Breast epithelium (tissue), 4 donors: ENCODE measurements at regions not wholly inside any gene's neighbourhood (a gene's known extent, or its start where the extent isn't known, plus 50 kb on each side); places are given as distances from the start of the nearest gene placed in this dataset.

ENCODE experiments used
- DNase-seq, 2 donors: peaks; one replicate each; pipeline ENCODE4 v3.0.0-alpha.2; 2019; ENCODE audit warnings: low spot score in 2 of 2
- H3K27ac ChIP-seq, 2 donors: fragments of 200-600 bp; sonication (generic) in 1 of 2; one replicate each; pipeline ENCODE4 v1.5.1; 2016 to 2019; ENCODE audit warnings: mild to moderate bottlenecking in 1 of 2
- H3K27me3 ChIP-seq, 2 donors: fragments of 200-600 bp; sonication (generic) in 1 of 2; one replicate each; pipeline versions ENCODE4 v1.5.1 to v1.6.0; 2017 to 2019; ENCODE audit warnings: control low read depth in 1 of 2, mild to moderate bottlenecking in 1 of 2
- H3K36me3 ChIP-seq: fragments of 200-600 bp; one replicate; pipeline ENCODE4 v1.5.1; 2019
- H3K4me1 ChIP-seq, 2 donors: fragments of 200-600 bp; sonication (generic); one replicate each; pipeline ENCODE4 v1.5.1; 2016 to 2019; ENCODE audit warnings: control low read depth in 1 of 2
- H3K4me3 ChIP-seq, 3 donors: fragments of 200-600 bp; sonication (generic); 1 replicate in 2 of 3; 2 replicates in 1 of 3; pipeline ENCODE4 v1.5.1; 2016 to 2019; ENCODE audit warnings: mild to moderate bottlenecking in 3 of 3, moderate library complexity in 2 of 3
- H3K9me3 ChIP-seq, 2 donors: fragments of 200-600 bp; sonication (generic) in 1 of 2; one replicate each; pipeline ENCODE4 v1.5.1; 2016 to 2019; ENCODE audit warnings: control low read depth in 1 of 2
- CTCF ChIP-seq, 3 donors: fragments of 450-650 bp; IDR thresholded peaks; one replicate each; pipeline ENCODE4 v1.5.1; 2016 to 2017; ENCODE audit warnings: antibody characterized with exemption in 3 of 3, mild to moderate bottlenecking in 3 of 3, moderate library complexity in 3 of 3
- POLR2A ChIP-seq: fragments of 450-650 bp; IDR thresholded peaks from one replicate; pipeline ENCODE4 v1.6.1; 2016; ENCODE audit warnings: antibody characterized with exemption, mild to moderate bottlenecking, moderate library complexity
- POLR2AphosphoS5 ChIP-seq, 3 donors: sonication (generic); formaldehyde crosslinking; IDR thresholded peaks; one replicate each; pipeline ENCODE4 v1.6.1; 2017; ENCODE audit warnings: antibody characterized with exemption in 3 of 3
- intact Hi-C: fragments of 100-400 bp; cut with DNase I; formaldehyde crosslinking; loops from one replicate; pipeline ENCODE4 v1.15.1; 2023; ENCODE audit warnings: low total_unique reads

- no peaks in the 10 kb centered on the region for H3K36me3 ChIP-seq
- no peak for DNase-seq
- no peak for TF ChIP-seq CTCF (IDR thresholded peaks at IDR 0.05)
- no peak for TF ChIP-seq POLR2A
- TF ChIP-seq POLR2AphosphoS5 (IDR thresholded peaks at IDR 0.05): no peak
- intact Hi-C loops: no loop called here
- no peak overlapping the region for H3K4me3 ChIP-seq
- no peak overlapping the region for H3K27ac ChIP-seq
- H3K9me3 ChIP-seq: no peaks in the 10 kb centered on the region
- no peaks in the 10 kb centered on the region for H3K4me1 ChIP-seq
- peaks cover 0 to 38% of the 10 kb centered on the region in 2 donors for H3K27me3 ChIP-seq
These were observed 137.3 kb upstream of the CCL2 start for GRCh38 chr17:34117811-34118210.

- no peaks in the 10 kb centered on the region for H3K9me3 ChIP-seq
- peaks cover 0 to 46% of the 10 kb centered on the region in 2 donors for H3K27me3 ChIP-seq
- intact Hi-C loops: no loop called here
- DNase-seq: no peak
- no peaks in the 10 kb centered on the region for H3K4me1 ChIP-seq
- no peak overlapping the region for H3K27ac ChIP-seq
- no peak overlapping the region for H3K4me3 ChIP-seq
- TF ChIP-seq POLR2AphosphoS5 (IDR thresholded peaks at IDR 0.05) (no peak), CTCF (IDR thresholded peaks at IDR 0.05) (no peak), POLR2A (no peak)
- H3K36me3 ChIP-seq: no peaks in the 10 kb centered on the region
These were observed 136.5 kb upstream of the CCL2 start for GRCh38 chr17:34118564-34118963.

- H3K4me3 ChIP-seq: no peak overlapping the region
- TF ChIP-seq POLR2A (no peak), POLR2AphosphoS5 (IDR thresholded peaks at IDR 0.05) (no peak), CTCF (IDR thresholded peaks at IDR 0.05) (no peak)
- H3K27ac ChIP-seq: no peak overlapping the region
- H3K36me3 ChIP-seq: no peaks in the 10 kb centered on the region
- DNase-seq: no peak
- peaks cover 0 to 53% of the 10 kb centered on the region in 2 donors for H3K27me3 ChIP-seq
- no peaks in the 10 kb centered on the region for H3K9me3 ChIP-seq
- intact Hi-C loops: no loop called here
- no peaks in the 10 kb centered on the region for H3K4me1 ChIP-seq
These were observed 133.8 kb upstream of the CCL2 start for GRCh38 chr17:34121311-34121710.

GRCh38 chr17:34122515-34122914 is 132.6 kb upstream of the CCL2 start:
- TF ChIP-seq POLR2A (no peak), CTCF (IDR thresholded peaks at IDR 0.05) (no peak), POLR2AphosphoS5 (IDR thresholded peaks at IDR 0.05) (no peak)
- DNase-seq: no peak
- intact Hi-C loops: no loop called here
- peaks cover 0 to 54% of the 10 kb centered on the region in 2 donors for H3K27me3 ChIP-seq
- no peak overlapping the region for H3K4me3 ChIP-seq
- no peaks in the 10 kb centered on the region for H3K9me3 ChIP-seq
- H3K4me1 ChIP-seq: no peaks in the 10 kb centered on the region
- no peaks in the 10 kb centered on the region for H3K36me3 ChIP-seq
- H3K27ac ChIP-seq: no peak overlapping the region

GRCh38 chr17:34125010-34125409 is 130.1 kb upstream of the CCL2 start:
- no peak for DNase-seq
- Histone ChIP-seq H3K9me3 (no peaks in the 10 kb centered on the region), H3K27me3 (peaks cover 0 to 59% of the 10 kb centered on the region in 2 donors), H3K27ac (no peak overlapping the region), H3K36me3 (no peaks in the 10 kb centered on the region), H3K4me3 (no peak overlapping the region), H3K4me1 (no peaks in the 10 kb centered on the region)
- intact Hi-C loops: no loop called here
- no peak for TF ChIP-seq CTCF (IDR thresholded peaks at IDR 0.05)
- TF ChIP-seq POLR2A: no peak
- no peak for TF ChIP-seq POLR2AphosphoS5 (IDR thresholded peaks at IDR 0.05)
